Central memory CD8-positive, alpha-beta T cell (primary cell): ENCODE measurements at regions not wholly inside any gene's neighbourhood (a gene's known extent, or its start where the extent isn't known, plus 50 kb on each side); places are given as distances from the start of the nearest gene placed in this dataset.

Source experiments
- ATAC-seq: fragments of 150-1000 bp; cut with Tn5 transposase; replicated peaks from 2 replicates; pipeline ENCODE4 v1.10.0; 2022; ENCODE audit warnings: mild to moderate bottlenecking, moderate FRiP score, moderate number of reproducible peaks; ENCODE audit not compliant: poor library complexity, severe bottlenecking; ENCODE audit errors: extremely low read depth
- DNase-seq, 2 donors: peaks; one replicate each; pipeline ENCODE4 v3.0.0; 2021; ENCODE audit warnings: low spot score in 2 of 2
- H3K27ac Mint-ChIP-seq: one replicate; pipeline ENCODE4 v1.8.0; 2022; ENCODE audit warnings: low read depth, mild to moderate bottlenecking, moderate library complexity, mixed read lengths
- H3K27me3 Mint-ChIP-seq: one replicate; pipeline ENCODE4 v1.8.0; 2022; ENCODE audit warnings: mixed read lengths
- H3K36me3 Mint-ChIP-seq: one replicate; pipeline ENCODE4 v1.8.0; 2022; ENCODE audit warnings: mild to moderate bottlenecking, moderate library complexity, mixed read lengths; ENCODE audit not compliant: insufficient read depth
- H3K4me1 Mint-ChIP-seq: one replicate; pipeline ENCODE4 v1.8.0; 2022; ENCODE audit warnings: mixed read lengths
- H3K4me3 Mint-ChIP-seq: one replicate; pipeline ENCODE4 v1.8.0; 2022; ENCODE audit warnings: mild to moderate bottlenecking, moderate library complexity, mixed read lengths
- H3K9me3 Mint-ChIP-seq: one replicate; pipeline ENCODE4 v1.8.0; 2022; ENCODE audit warnings: mixed read lengths

GRCh38 chr15:72961346-72961745 is 90.9 kb upstream of the NEO1 start:
- Mint-ChIP-seq H3K36me3 (no peaks in the 10 kb centered on the region), H3K4me3 (no peak overlapping the region), H3K27me3 (no peaks in the 10 kb centered on the region), H3K4me1 (peaks cover 25% of the 10 kb centered on the region), H3K9me3 (no peaks in the 10 kb centered on the region), H3K27ac (no peak overlapping the region)
- no peak for DNase-seq
- ATAC-seq: no peak

GRCh38 chr15:72958634-72959033 is 93.6 kb upstream of the NEO1 start:
- Mint-ChIP-seq H3K27ac (no peak overlapping the region), H3K27me3 (no peaks in the 10 kb centered on the region), H3K9me3 (no peaks in the 10 kb centered on the region), H3K36me3 (no peaks in the 10 kb centered on the region), H3K4me1 (peaks cover 15% of the 10 kb centered on the region), H3K4me3 (no peak overlapping the region)
- ATAC-seq: no peak
- no peak for DNase-seq

GRCh38 chr15:72953306-72953705 is 99.0 kb upstream of the NEO1 start:
- ATAC-seq (no peak), DNase-seq (no peak)
- Mint-ChIP-seq H3K27ac (no peak overlapping the region), H3K27me3 (peaks cover 9% of the 10 kb centered on the region), H3K36me3 (no peaks in the 10 kb centered on the region), H3K4me1 (no peaks in the 10 kb centered on the region), H3K4me3 (no peak overlapping the region), H3K9me3 (peaks cover 10% of the 10 kb centered on the region)

- Mint-ChIP-seq H3K36me3 (no peaks in the 10 kb centered on the region), H3K27ac (no peak overlapping the region), H3K27me3 (peaks cover 9% of the 10 kb centered on the region), H3K9me3 (peaks cover 10% of the 10 kb centered on the region), H3K4me3 (no peak overlapping the region), H3K4me1 (no peaks in the 10 kb centered on the region)
- DNase-seq (no peak), ATAC-seq (no peak)
Observed at GRCh38 chr15:72952151-72952550, 100.1 kb upstream of the NEO1 start.

GRCh38 chr15:72948662-72949061 is 103.6 kb upstream of the NEO1 start:
- Mint-ChIP-seq H3K4me1 (no peaks in the 10 kb centered on the region), H3K36me3 (no peaks in the 10 kb centered on the region), H3K9me3 (peaks cover 10% of the 10 kb centered on the region), H3K27ac (no peak overlapping the region), H3K27me3 (peaks cover 20% of the 10 kb centered on the region), H3K4me3 (no peak overlapping the region)
- no peak for DNase-seq
- no peak for ATAC-seq

GRCh38 chr15:72947709-72948108 is 104.6 kb upstream of the NEO1 start:
- peaks cover 10% of the 10 kb centered on the region for H3K9me3 Mint-ChIP-seq
- peaks cover 29% of the 10 kb centered on the region for H3K27me3 Mint-ChIP-seq
- ATAC-seq (no peak), DNase-seq (no peak)
- no peaks in the 10 kb centered on the region for H3K36me3 Mint-ChIP-seq
- no peaks in the 10 kb centered on the region for H3K4me1 Mint-ChIP-seq
- H3K4me3 Mint-ChIP-seq: no peak overlapping the region
- H3K27ac Mint-ChIP-seq: no peak overlapping the region

- no peak for DNase-seq
- Mint-ChIP-seq H3K4me3 (no peak overlapping the region), H3K9me3 (peaks cover 6% of the 10 kb centered on the region), H3K27me3 (peaks cover 29% of the 10 kb centered on the region), H3K36me3 (no peaks in the 10 kb centered on the region), H3K27ac (no peak overlapping the region), H3K4me1 (no peaks in the 10 kb centered on the region)
- ATAC-seq: no peak
Observed at GRCh38 chr15:72944565-72944964, 107.7 kb upstream of the NEO1 start.

- H3K36me3 Mint-ChIP-seq: no peaks in the 10 kb centered on the region
Observed at GRCh38 chr15:72940229-72940622, 112.0 kb upstream of the NEO1 start.

GRCh38 chr15:72939514-72940228 is 112.6 kb upstream of the NEO1 start:
- no peaks in the 10 kb centered on the region for H3K9me3 Mint-ChIP-seq
- H3K4me1 Mint-ChIP-seq: no peaks in the 10 kb centered on the region
- no peak overlapping the region for H3K27ac Mint-ChIP-seq
- H3K4me3 Mint-ChIP-seq: no peak overlapping the region
- ATAC-seq (no peak), DNase-seq (no peak)
- peaks cover 60% of the 10 kb centered on the region for H3K27me3 Mint-ChIP-seq
- no peaks in the 10 kb centered on the region for H3K36me3 Mint-ChIP-seq

More at GRCh38 chr15:72940229-72940622, 112.0 kb upstream of the NEO1 start:
- H3K4me3 Mint-ChIP-seq: no peak overlapping the region
- ATAC-seq (no peak), DNase-seq (no peak)
- no peaks in the 10 kb centered on the region for H3K4me1 Mint-ChIP-seq
- no peak overlapping the region for H3K27ac Mint-ChIP-seq
- peaks cover 57% of the 10 kb centered on the region for H3K27me3 Mint-ChIP-seq
- H3K9me3 Mint-ChIP-seq: no peaks in the 10 kb centered on the region

- no peaks in the 10 kb centered on the region for H3K9me3 Mint-ChIP-seq
- H3K27ac Mint-ChIP-seq: no peak overlapping the region
- H3K27me3 Mint-ChIP-seq: peaks cover 67% of the 10 kb centered on the region
- DNase-seq (no peak), ATAC-seq (no peak)
- H3K4me1 Mint-ChIP-seq: no peaks in the 10 kb centered on the region
- no peak overlapping the region for H3K4me3 Mint-ChIP-seq
- H3K36me3 Mint-ChIP-seq: no peaks in the 10 kb centered on the region
Observed at GRCh38 chr15:72936691-72937679, 115.3 kb upstream of the NEO1 start.

- H3K9me3 Mint-ChIP-seq: no peaks in the 10 kb centered on the region
- no peak overlapping the region for H3K4me3 Mint-ChIP-seq
Observed at GRCh38 chr15:72936237-72936636, 116.0 kb upstream of the NEO1 start.

GRCh38 chr15:72935521-72935920 is 116.7 kb upstream of the NEO1 start:
- peaks cover 75% of the 10 kb centered on the region for H3K27me3 Mint-ChIP-seq
- no peak overlapping the region for H3K4me3 Mint-ChIP-seq
- DNase-seq (no peak), ATAC-seq (no peak)
- no peak overlapping the region for H3K27ac Mint-ChIP-seq
- no peaks in the 10 kb centered on the region for H3K4me1 Mint-ChIP-seq
- H3K36me3 Mint-ChIP-seq: no peaks in the 10 kb centered on the region
- H3K9me3 Mint-ChIP-seq: no peaks in the 10 kb centered on the region

More at GRCh38 chr15:72936237-72936636, 116.0 kb upstream of the NEO1 start:
- ATAC-seq (no peak), DNase-seq (no peak)
- H3K27ac Mint-ChIP-seq: no peak overlapping the region
- H3K27me3 Mint-ChIP-seq: peaks cover 75% of the 10 kb centered on the region
- H3K36me3 Mint-ChIP-seq: no peaks in the 10 kb centered on the region
- H3K4me1 Mint-ChIP-seq: no peaks in the 10 kb centered on the region

- DNase-seq (no peak), ATAC-seq (no peak)
- Mint-ChIP-seq H3K27ac (no peak overlapping the region), H3K36me3 (no peaks in the 10 kb centered on the region), H3K4me1 (no peaks in the 10 kb centered on the region), H3K9me3 (no peaks in the 10 kb centered on the region), H3K27me3 (peaks cover 79% of the 10 kb centered on the region), H3K4me3 (no peak overlapping the region)
Observed at GRCh38 chr15:72934921-72935320, 117.3 kb upstream of the NEO1 start.
